Transverse colon (tissue), 3 donors: ENCODE measurements at regions not wholly inside any gene's neighbourhood (a gene's known extent, or its start where the extent isn't known, plus 50 kb on each side); places are given as distances from the start of the nearest gene placed in this dataset.

Experiments used
- CTCF ChIP-seq, 5 experiments: fragments of 200-600 bp in 3 of 5; fragments of 450-650 bp in 2 of 5; sonication (generic) in 3 of 5; IDR thresholded peaks; 1 replicate in 2 of 5; 2 replicates in 3 of 5; pipeline ENCODE4 v1.5.1; 2016 to 2017; ENCODE audit warnings: antibody characterized with exemption in 5 of 5, inconsistent platforms in 3 of 5, mild to moderate bottlenecking in 2 of 5, moderate library complexity in 1 of 5
- POLR2A ChIP-seq: fragments of 450-650 bp; IDR thresholded peaks from one replicate; pipeline ENCODE4 v1.6.1; 2016; ENCODE audit warnings: antibody characterized with exemption, mild to moderate bottlenecking, moderate library complexity

GRCh38 chr15:46652266-46652665, 1017.4 kb downstream of the SQOR start:
- TF ChIP-seq POLR2A = no peak
- no peak for TF ChIP-seq CTCF (IDR thresholded peaks at IDR 0.05)
